SKM-1 (cell line): ENCODE measurements at regions not wholly inside any gene's neighbourhood (a gene's known extent, or its start where the extent isn't known, plus 50 kb on each side); places are given as distances from the start of the nearest gene placed in this dataset.

Source experiments
- DNase-seq: peaks from one replicate; lab custom pipeline; 2025; ENCODE audit not compliant: unreplicated experiment; lab: John Stamatoyannopoulos, UW

GRCh38 chr4:148827781-148828180 is 385.6 kb upstream of the NR3C2 start:
- no peak for DNase-seq

- DNase-seq = no peak
Observed at GRCh38 chr4:148823419-148823769, 381.2 kb upstream of the NR3C2 start.

- DNase-seq = no peak
Observed at GRCh38 chr4:148822572-148823418, 380.6 kb upstream of the NR3C2 start.

GRCh38 chr4:148814030-148814429 is 371.8 kb upstream of the NR3C2 start:
- no peak for DNase-seq

- no peak for DNase-seq
Observed at GRCh38 chr4:148813289-148813688, 371.1 kb upstream of the NR3C2 start.

GRCh38 chr4:148812101-148812500 is 369.9 kb upstream of the NR3C2 start:
- DNase-seq = no peak

- no peak for DNase-seq
Observed at GRCh38 chr4:148810461-148810860, 368.2 kb upstream of the NR3C2 start.

GRCh38 chr4:148808416-148808815 is 366.2 kb upstream of the NR3C2 start:
- no peak for DNase-seq

GRCh38 chr4:148800940-148801339 is 358.7 kb upstream of the NR3C2 start:
- no peak for DNase-seq

GRCh38 chr4:148800336-148800885 is 358.2 kb upstream of the NR3C2 start:
- no peak for DNase-seq

- no peak for DNase-seq
Observed at GRCh38 chr4:148795156-148795864, 353.1 kb upstream of the NR3C2 start.

GRCh38 chr4:148793221-148793620 is 351.0 kb upstream of the NR3C2 start:
- no peak for DNase-seq

- no peak for DNase-seq
Observed at GRCh38 chr4:148790691-148791090, 348.5 kb upstream of the NR3C2 start.

GRCh38 chr4:148790246-148790645 is 348.0 kb upstream of the NR3C2 start:
- no peak for DNase-seq

GRCh38 chr4:148787831-148788477 is 345.7 kb upstream of the NR3C2 start:
- DNase-seq = no peak

GRCh38 chr4:148787285-148787684 is 345.1 kb upstream of the NR3C2 start:
- no peak for DNase-seq

- DNase-seq = no peak
Observed at GRCh38 chr4:148786699-148787098, 344.5 kb upstream of the NR3C2 start.

- no peak for DNase-seq
Observed at GRCh38 chr4:148782284-148782683, 340.1 kb upstream of the NR3C2 start.

- DNase-seq = no peak
Observed at GRCh38 chr4:148780426-148781005, 338.3 kb upstream of the NR3C2 start.

- DNase-seq = no peak
Observed at GRCh38 chr4:148779771-148780170, 337.6 kb upstream of the NR3C2 start.

- no peak for DNase-seq
Observed at GRCh38 chr4:148778980-148779675, 336.9 kb upstream of the NR3C2 start.
